Stimulated activated CD8-positive, alpha-beta memory T cell treated with anti-CD3 and anti-CD28 coated beads, Interleukin-7, amount 100 ng/mL, for 48 hours (primary cell): ENCODE measurements at regions not wholly inside any gene's neighbourhood (a gene's known extent, or its start where the extent isn't known, plus 50 kb on each side); places are given as distances from the start of the nearest gene placed in this dataset.

Experiments
- DNase-seq, 2 donors: peaks; one replicate each; pipeline ENCODE4 v3.0.0-alpha.2; 2020; ENCODE audit warnings: low read depth in 1 of 2; ENCODE audit errors: extremely low read depth in 1 of 2

- no peak for DNase-seq
These were observed 180.3 kb upstream of the ADRA1B start for GRCh38 chr5:159735749-159736660.

GRCh38 chr5:159736844-159737243 lies 179.4 kb upstream of the ADRA1B start:
- no peak for DNase-seq

- no peak for DNase-seq
These were observed 179.0 kb upstream of the ADRA1B start for GRCh38 chr5:159737263-159737662.

- DNase-seq: no peak
These were observed 174.4 kb upstream of the ADRA1B start for GRCh38 chr5:159741829-159742322.

GRCh38 chr5:159743234-159743633 lies 173.0 kb upstream of the ADRA1B start:
- no peak for DNase-seq

GRCh38 chr5:159746707-159747106 lies 169.6 kb upstream of the ADRA1B start:
- no peak for DNase-seq

GRCh38 chr5:159749146-159749545 lies 167.1 kb upstream of the ADRA1B start:
- no peak for DNase-seq

GRCh38 chr5:159750226-159750625 lies 166.1 kb upstream of the ADRA1B start:
- DNase-seq: no peak

GRCh38 chr5:159751459-159751858 lies 164.8 kb upstream of the ADRA1B start:
- DNase-seq: no peak

- no peak for DNase-seq
These were observed 163.5 kb upstream of the ADRA1B start for GRCh38 chr5:159752622-159753275.

GRCh38 chr5:159758189-159758588 lies 158.1 kb upstream of the ADRA1B start:
- DNase-seq: no peak

GRCh38 chr5:159759791-159760290 lies 156.4 kb upstream of the ADRA1B start:
- no peak for DNase-seq

GRCh38 chr5:159762921-159763320 lies 153.4 kb upstream of the ADRA1B start:
- DNase-seq: no peak

GRCh38 chr5:159763562-159763961 lies 152.7 kb upstream of the ADRA1B start:
- DNase-seq: no peak

- DNase-seq: no peak
These were observed 151.8 kb upstream of the ADRA1B start for GRCh38 chr5:159764283-159765134.

- no peak for DNase-seq
These were observed 151.2 kb upstream of the ADRA1B start for GRCh38 chr5:159765135-159765433.

GRCh38 chr5:159765760-159766517 lies 150.3 kb upstream of the ADRA1B start:
- DNase-seq: no peak

GRCh38 chr5:159768243-159768642 lies 148.0 kb upstream of the ADRA1B start:
- no peak for DNase-seq

- DNase-seq: no peak
These were observed 143.6 kb upstream of the ADRA1B start for GRCh38 chr5:159772698-159773061.
